Uterus (tissue), 2 donors: ENCODE measurements at regions not wholly inside any gene's neighbourhood (a gene's known extent, or its start where the extent isn't known, plus 50 kb on each side); places are given as distances from the start of the nearest gene placed in this dataset.

Source experiments
- POLR2A ChIP-seq, 2 donors: fragments of 450-650 bp; IDR thresholded peaks; one replicate each; pipeline ENCODE4 v1.6.1; 2016; ENCODE audit warnings: antibody characterized with exemption in 2 of 2, mild to moderate bottlenecking in 1 of 2, moderate library complexity in 1 of 2
- TF ChIP-seq, protein P1 (sequence below), 4 experiments: fragments of 200-600 bp in 2 of 4; fragments of 450-650 bp in 2 of 4; sonication (generic) in 2 of 4; IDR thresholded peaks; one replicate each; pipeline ENCODE4 v1.5.1; 2016 to 2019; ENCODE audit warnings: antibody characterized with exemption in 4 of 4, mild to moderate bottlenecking in 2 of 4, moderate library complexity in 1 of 4

- no peak for TF ChIP-seq POLR2A (IDR thresholded peaks at IDR 0.05)
- TF ChIP-seq, protein P1, sequence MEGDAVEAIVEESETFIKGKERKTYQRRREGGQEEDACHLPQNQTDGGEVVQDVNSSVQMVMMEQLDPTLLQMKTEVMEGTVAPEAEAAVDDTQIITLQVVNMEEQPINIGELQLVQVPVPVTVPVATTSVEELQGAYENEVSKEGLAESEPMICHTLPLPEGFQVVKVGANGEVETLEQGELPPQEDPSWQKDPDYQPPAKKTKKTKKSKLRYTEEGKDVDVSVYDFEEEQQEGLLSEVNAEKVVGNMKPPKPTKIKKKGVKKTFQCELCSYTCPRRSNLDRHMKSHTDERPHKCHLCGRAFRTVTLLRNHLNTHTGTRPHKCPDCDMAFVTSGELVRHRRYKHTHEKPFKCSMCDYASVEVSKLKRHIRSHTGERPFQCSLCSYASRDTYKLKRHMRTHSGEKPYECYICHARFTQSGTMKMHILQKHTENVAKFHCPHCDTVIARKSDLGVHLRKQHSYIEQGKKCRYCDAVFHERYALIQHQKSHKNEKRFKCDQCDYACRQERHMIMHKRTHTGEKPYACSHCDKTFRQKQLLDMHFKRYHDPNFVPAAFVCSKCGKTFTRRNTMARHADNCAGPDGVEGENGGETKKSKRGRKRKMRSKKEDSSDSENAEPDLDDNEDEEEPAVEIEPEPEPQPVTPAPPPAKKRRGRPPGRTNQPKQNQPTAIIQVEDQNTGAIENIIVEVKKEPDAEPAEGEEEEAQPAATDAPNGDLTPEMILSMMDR (IDR thresholded peaks at IDR 0.05), result no peak
These were observed 426.9 kb downstream of the HTR1B start for GRCh38 chr6:77036400-77036799.
